ENCODE measurements at regions not wholly inside any gene's neighbourhood (a gene's known extent, or its start where the extent isn't known, plus 50 kb on each side); places are given as distances from the start of the nearest gene placed in this dataset.
"Not testable (repeated sequence)": the region's sequence is repeated elsewhere in the genome, so short reads cannot be mapped to it uniquely, and the experiment has no call there.

GRCh38 chr2:55771612-55772011 is 78.0 kb upstream of the PNPT1 start:
- DNase-seq = peak; percentile 19 to 40 (median 31)

GRCh38 chr2:55768991-55769390 is 75.3 kb upstream of the PNPT1 start:
- no peak for DNase-seq

GRCh38 chr2:55766947-55767346 is 73.3 kb upstream of the PNPT1 start:
- DNase-seq = no peak

GRCh38 chr2:55765708-55766107 is 72.1 kb upstream of the PNPT1 start:
- not testable (repeated sequence) for DNase-seq

GRCh38 chr2:55763721-55764120 is 70.1 kb upstream of the PNPT1 start:
- no peak for DNase-seq

GRCh38 chr2:55761526-55761925 is 67.9 kb upstream of the PNPT1 start:
- no peak for DNase-seq

- DNase-seq = no peak
Observed at GRCh38 chr2:55761024-55761423, 67.4 kb upstream of the PNPT1 start.

GRCh38 chr2:55760125-55760524 is 66.5 kb upstream of the PNPT1 start:
- DNase-seq = no peak

- no peak for DNase-seq
Observed at GRCh38 chr2:55759271-55759921, 65.8 kb upstream of the PNPT1 start.

GRCh38 chr2:55751966-55752365 is 58.3 kb upstream of the PNPT1 start:
- no peak for DNase-seq

GRCh38 chr2:55743583-55743982 is 49.9 kb upstream of the PNPT1 start:
- peak in 1 of 3 donors; percentile 21 for DNase-seq
